ENCODE measurements at regions not wholly inside any gene's neighbourhood (a gene's known extent, or its start where the extent isn't known, plus 50 kb on each side); places are given as distances from the start of the nearest gene placed in this dataset.
"Not testable (repeated sequence)": the region's sequence is repeated elsewhere in the genome, so short reads cannot be mapped to it uniquely, and the experiment has no call there.

GRCh38 chr4:138779761-138780160, 235.8 kb upstream of the NOCT start:
- not testable (repeated sequence) for TF ChIP-seq POLR2A (IDR thresholded peaks at IDR 0.05; ENCODE audit: low read depth, low read length); GATA2 (IDR thresholded peaks at IDR 0.05; ENCODE audit: insufficient read depth, insufficient read length, low read depth, low read length); CTCF (IDR thresholded peaks at IDR 0.05; ENCODE audit: extremely low read depth in 1 of 2, insufficient read depth in 1 of 2, low read depth in 1 of 2, low read length in 2 of 2); POLR2AphosphoS5 (IDR thresholded peaks at IDR 0.05; ENCODE audit: insufficient read depth, low read depth, low read length); FOS (IDR thresholded peaks at IDR 0.05; ENCODE audit: borderline replicate concordance, insufficient read depth, low read length); EZH2 (IDR thresholded peaks at IDR 0.05; ENCODE audit: borderline replicate concordance, low read depth, low read length, severe bottlenecking)
- TF ChIP-seq, protein P1, sequence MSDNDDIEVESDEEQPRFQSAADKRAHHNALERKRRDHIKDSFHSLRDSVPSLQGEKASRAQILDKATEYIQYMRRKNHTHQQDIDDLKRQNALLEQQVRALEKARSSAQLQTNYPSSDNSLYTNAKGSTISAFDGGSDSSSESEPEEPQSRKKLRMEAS (IDR thresholded peaks at IDR 0.05; ENCODE audit: insufficient read depth, insufficient read length) = not testable (repeated sequence)
